GM13977 (cell line): ENCODE measurements at regions not wholly inside any gene's neighbourhood (a gene's known extent, or its start where the extent isn't known, plus 50 kb on each side); places are given as distances from the start of the nearest gene placed in this dataset.
A peak's percentile ranks its signal among the peaks of the same experiment; 100 is the strongest.
"Not testable (repeated sequence)": the region's sequence is repeated elsewhere in the genome, so short reads cannot be mapped to it uniquely, and the experiment has no call there.

Source experiments
- DNase-seq: peaks from one replicate; pipeline ENCODE4 v3.0.0; 2012; ENCODE audit warnings: low spot score
- in situ Hi-C: fragments of 300-500 bp; cut with MboI; formaldehyde crosslinking; loops from one replicate; pipeline ENCODE4 v1.12.0; 2022; ENCODE audit warnings: low sequenced_read_pairs, low pct_unique_long_range_greater_than_20kb, mixed read lengths, inconsistent platforms; ENCODE audit not compliant: unreplicated experiment
- TF ChIP-seq, protein P1 (sequence below): IDR thresholded peaks from 2 replicates; pipeline ENCODE4 v1.5.1; 2012; ENCODE audit warnings: mild to moderate bottlenecking, control low read depth; ENCODE audit not compliant: insufficient read depth; ENCODE audit errors: extremely low read depth, missing control alignments

DNA sequence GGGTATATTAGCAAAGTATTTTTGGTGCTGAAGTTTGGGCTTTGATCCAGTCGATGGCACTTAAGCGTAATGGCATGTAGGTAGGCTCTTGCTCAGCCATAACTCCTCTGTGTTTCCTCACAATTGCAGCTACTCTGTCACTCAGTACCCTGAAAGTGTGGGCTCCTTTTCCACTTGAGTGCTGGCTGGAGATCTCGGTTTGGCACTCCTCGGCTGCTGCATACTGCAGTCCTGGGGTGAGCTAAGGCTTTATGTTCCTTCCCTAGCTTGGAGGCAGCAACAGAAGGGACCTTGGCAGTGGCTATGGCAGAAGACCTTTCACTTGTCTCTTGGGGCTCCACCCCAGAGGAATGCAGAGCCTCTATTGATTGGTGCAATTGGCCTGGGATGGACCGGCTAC lies 106.7 kb upstream of the GRXCR1 start:
- no peak for DNase-seq
- in situ Hi-C loops = no loop called here
- TF ChIP-seq, protein P1, sequence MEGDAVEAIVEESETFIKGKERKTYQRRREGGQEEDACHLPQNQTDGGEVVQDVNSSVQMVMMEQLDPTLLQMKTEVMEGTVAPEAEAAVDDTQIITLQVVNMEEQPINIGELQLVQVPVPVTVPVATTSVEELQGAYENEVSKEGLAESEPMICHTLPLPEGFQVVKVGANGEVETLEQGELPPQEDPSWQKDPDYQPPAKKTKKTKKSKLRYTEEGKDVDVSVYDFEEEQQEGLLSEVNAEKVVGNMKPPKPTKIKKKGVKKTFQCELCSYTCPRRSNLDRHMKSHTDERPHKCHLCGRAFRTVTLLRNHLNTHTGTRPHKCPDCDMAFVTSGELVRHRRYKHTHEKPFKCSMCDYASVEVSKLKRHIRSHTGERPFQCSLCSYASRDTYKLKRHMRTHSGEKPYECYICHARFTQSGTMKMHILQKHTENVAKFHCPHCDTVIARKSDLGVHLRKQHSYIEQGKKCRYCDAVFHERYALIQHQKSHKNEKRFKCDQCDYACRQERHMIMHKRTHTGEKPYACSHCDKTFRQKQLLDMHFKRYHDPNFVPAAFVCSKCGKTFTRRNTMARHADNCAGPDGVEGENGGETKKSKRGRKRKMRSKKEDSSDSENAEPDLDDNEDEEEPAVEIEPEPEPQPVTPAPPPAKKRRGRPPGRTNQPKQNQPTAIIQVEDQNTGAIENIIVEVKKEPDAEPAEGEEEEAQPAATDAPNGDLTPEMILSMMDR = no peak

DNA sequence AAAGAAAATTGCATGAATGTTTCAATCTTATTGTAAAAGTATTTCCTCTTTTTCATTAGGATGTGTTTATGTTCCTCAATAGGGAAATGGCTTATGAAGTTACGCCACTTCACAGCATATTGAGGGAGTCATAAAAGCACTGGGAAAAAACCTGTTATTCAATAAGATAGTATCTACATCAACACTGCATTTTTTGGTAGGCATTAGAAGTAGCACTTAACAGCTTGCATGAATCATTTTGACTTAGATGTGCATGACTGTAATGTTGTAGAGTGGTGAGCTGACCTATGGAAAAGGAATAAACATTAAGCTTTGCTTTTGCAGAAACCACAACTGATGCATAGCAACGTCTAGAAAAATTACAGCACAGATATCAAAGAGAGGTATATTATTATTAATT lies 111.2 kb upstream of the GRXCR1 start:
- TF ChIP-seq, protein P1 = no peak
- in situ Hi-C loops = no loop called here
- DNase-seq = no peak

DNA sequence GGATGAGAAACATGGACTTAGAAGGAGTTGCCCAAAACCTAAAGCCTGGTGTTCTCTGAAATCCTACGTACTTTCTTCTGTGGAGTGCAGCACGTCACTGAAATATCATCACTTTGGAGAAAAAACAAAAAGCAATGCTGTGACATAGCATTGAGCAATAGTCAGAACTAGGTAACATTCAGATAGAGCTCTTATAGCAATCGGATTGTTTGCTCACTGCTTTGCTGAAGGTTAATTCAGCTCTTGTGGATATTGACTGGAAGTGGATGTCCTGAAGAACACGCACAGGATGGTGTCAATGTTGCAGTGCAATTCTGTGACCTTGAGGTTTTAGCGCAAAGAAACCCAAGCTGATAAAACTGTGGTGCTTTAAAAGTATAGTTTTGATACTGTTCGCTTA lies 114.2 kb upstream of the GRXCR1 start:
- in situ Hi-C loops = no loop called here
- TF ChIP-seq, protein P1 = no peak
- DNase-seq = no peak

DNA sequence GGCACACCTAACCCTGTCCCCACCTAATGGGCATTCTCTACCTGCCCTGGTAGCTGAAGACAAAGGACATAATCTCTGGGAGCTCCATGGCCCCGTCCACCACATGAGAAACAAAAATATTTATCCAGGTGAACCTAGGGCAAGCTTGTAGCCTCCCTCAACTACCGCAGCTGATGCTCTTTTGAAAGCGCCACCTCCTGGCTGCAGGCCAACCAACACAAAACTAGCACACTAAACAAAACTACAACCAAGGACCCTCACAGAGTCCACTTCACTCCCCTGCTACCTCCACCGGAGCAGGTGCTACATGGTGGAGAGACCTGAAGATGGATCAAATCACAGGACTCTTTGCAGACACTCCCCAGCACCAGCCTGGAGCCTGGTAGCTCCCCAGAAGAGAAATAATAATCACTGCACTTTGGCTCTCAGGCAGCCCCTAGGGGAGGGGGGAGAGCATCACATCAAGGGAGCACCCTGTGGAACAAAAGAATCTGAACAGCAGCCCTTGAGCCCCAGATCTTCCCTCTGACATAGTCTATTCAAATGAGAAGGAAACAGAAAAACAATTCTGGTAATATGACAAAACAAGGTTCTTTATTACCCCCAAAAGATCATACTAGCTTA lies 111.3 kb upstream of the ATP8A1 start:
- no peak for DNase-seq
- in situ Hi-C loops = no loop called here
- TF ChIP-seq, protein P1 = peak; percentile 41

DNA sequence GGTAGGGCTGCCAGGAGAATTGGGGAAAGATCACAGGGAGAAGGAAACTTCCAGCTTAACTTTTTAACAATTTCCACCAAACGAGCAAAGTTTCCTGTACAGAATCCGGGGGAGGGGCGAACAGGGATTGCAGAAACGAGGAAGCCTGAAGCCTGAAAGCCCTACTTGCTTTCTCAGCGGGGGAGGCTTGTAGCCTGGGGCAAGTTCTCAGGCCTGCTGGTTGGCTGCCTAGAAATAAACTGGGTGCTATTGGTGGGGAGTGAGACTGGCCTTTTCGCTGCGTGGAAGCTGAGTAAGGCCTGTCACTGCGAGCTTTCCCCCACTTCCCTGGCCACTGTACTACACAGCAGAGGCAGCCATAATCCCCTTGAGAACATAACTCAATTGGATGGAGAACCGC lies 110.8 kb upstream of the ATP8A1 start:
- DNase-seq = no peak
- in situ Hi-C loops = no loop called here
- TF ChIP-seq, protein P1 = no peak

DNA sequence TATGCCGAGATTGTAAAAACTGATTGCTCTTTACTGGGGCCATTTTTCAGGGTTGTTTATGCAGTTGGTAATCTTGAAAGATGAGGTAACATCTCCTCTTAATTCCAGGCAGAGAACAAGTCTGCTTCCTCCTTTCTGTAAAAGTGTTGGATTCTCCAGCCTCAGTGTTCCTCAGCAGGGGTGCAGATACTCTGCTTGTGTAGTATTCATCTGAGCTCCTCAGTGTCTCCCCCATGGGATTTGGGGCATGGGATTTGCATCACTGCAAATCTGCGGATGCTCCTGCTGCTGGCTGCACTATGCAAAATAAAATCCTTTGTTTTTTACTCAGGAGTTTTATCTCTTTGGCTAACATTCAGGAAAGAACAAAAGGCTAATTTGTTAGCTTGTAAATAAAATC lies 104.9 kb upstream of the ATP8A1 start:
- in situ Hi-C loops = no loop called here
- no peak for DNase-seq
- TF ChIP-seq, protein P1 = no peak

DNA sequence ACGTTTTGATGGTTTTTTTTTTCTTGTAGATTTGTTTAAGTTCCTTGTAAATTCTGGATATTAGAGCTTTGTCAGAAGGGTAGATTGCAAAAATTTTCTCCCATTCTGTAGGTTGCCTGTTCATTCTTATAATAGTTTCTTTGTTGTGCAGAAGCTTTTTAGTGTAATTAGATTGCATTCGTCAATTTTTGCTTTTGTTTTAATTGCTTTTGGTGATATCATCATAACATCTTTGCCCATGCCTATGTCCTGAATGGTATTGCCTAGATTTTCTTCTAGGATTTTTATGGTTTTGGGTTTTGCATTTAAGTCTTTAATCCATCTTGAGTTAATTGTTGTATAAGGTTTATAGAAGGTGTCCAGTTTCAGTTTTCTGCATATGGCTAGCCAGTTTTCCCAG lies 98.1 kb upstream of the ATP8A1 start:
- in situ Hi-C loops, DNase-seq: not testable (repeated sequence)
